Heart right ventricle (tissue), 16 donors: ENCODE measurements at regions not wholly inside any gene's neighbourhood (a gene's known extent, or its start where the extent isn't known, plus 50 kb on each side); places are given as distances from the start of the nearest gene placed in this dataset.

ENCODE experiments used
- ATAC-seq, 8 donors: fragments of 200-7000 bp; cut with Tn5 transposase; one replicate each; pipeline ENCODE4 v1.9.1; 2020; ENCODE audit warnings: mild to moderate bottlenecking in 8 of 8, moderate library complexity in 8 of 8, moderate number of reproducible peaks in 1 of 8
- DNase-seq, 2 donors: peaks; one replicate each; pipeline ENCODE4 v3.0.0-alpha.2; 2020
- H3K27ac ChIP-seq, 10 donors: fragments of 200-600 bp; sonication (generic) in 2 of 10; one replicate each; pipeline versions ENCODE4 v1.5.0 to v1.8.0; 2020 to 2022; ENCODE audit warnings: mild to moderate bottlenecking in 3 of 10
- H3K27me3 ChIP-seq, 7 donors: fragments of 200-600 bp; one replicate each; pipeline ENCODE4 v1.8.0; 2021 to 2022; ENCODE audit warnings: mild to moderate bottlenecking in 2 of 7
- H3K36me3 ChIP-seq, 9 donors: fragments of 200-600 bp; sonication (generic) in 1 of 9; one replicate each; pipeline versions ENCODE4 v1.5.0 to v1.8.0; 2020 to 2022; ENCODE audit warnings: mild to moderate bottlenecking in 2 of 9
- H3K4me1 ChIP-seq, 9 donors: fragments of 200-600 bp; sonication (generic) in 1 of 9; one replicate each; pipeline versions ENCODE4 v1.5.0 to v1.8.0; 2020 to 2022; ENCODE audit warnings: mild to moderate bottlenecking in 4 of 9
- H3K4me3 ChIP-seq, 10 donors: fragments of 200-600 bp; sonication (generic) in 2 of 10; one replicate each; pipeline versions ENCODE4 v1.5.0 to v1.8.0; 2020 to 2022; ENCODE audit warnings: mild to moderate bottlenecking in 7 of 10, moderate library complexity in 2 of 10
- H3K9me3 ChIP-seq, 11 donors: fragments of 200-600 bp in 10 of 11; sonication (generic) in 2 of 11; one replicate each; pipeline versions ENCODE4 v1.5.0 to v1.8.0; 2013 to 2022; ENCODE audit warnings: mild to moderate bottlenecking in 2 of 11, control low read depth in 1 of 11, moderate library complexity in 1 of 11
- WGBS, 2 donors: extraction: QIAGEN DNeasy Blood & Tissue Kit; methylation state at CpG; one replicate each; pipeline ENCODE4 v1.1.7; 2013; ENCODE audit warnings: inconsistent platforms in 1 of 2; 5-methylcytosine and 5-hydroxymethylcytosine counted together
- intact Hi-C, 10 donors: fragments of 100-400 bp; cut with DNase I; formaldehyde crosslinking; loops; one replicate each; pipeline versions ENCODE4 v1.11.1 to v1.14.2; 2022
- TF ChIP-seq, protein P1 (sequence below), 9 donors: fragments of 200-600 bp; sonication (generic) in 2 of 9; IDR thresholded peaks; one replicate each; pipeline versions ENCODE4 v1.5.0 to v1.8.0; 2021 to 2022; ENCODE audit warnings: antibody characterized with exemption in 9 of 9, mild to moderate bottlenecking in 5 of 9, moderate library complexity in 1 of 9
- donor health status: Arrhythmogenic right ventricular cardiomyopathy.
- donor health status: ischemic (EF 13 %, LVEDD 7.1; RV severe dilation, severe dysfunction).
- donor health status: healthy with polysubstance abuse.
- donor health status: DM: no; HTN: yes; CAD: no.
- donor health status: DM: no; HTN: no; CAD: no.
- donor health status: ischemic (EF 25% LVEDD 6.9; RV normal size, moderate dysfunction).
- donor health status: ischemic (EF 25% LVEDD 5.7; RV mildly dilated, moderate dysfunction).
- donor health status: healthy.
- donor health status: DM: yes; HTN: yes; CAD: no.
- donor health status: Ischemic cardiomyopathy.
- donor health status: ischemic (EF 35%, LVEDD 5.7; RV mildly dilated, moderate dysfunction).
- donor health status: nonischemic (EF 11% LVEDD 7.7; RV severe dilation, severe dysfunction).
- donor health status: DM: yes; HTN: yes; CAD: no.
- donor health status: PGD.
- donor health status: ischemic (EF 29% LVEDD 5.4; RV normal size, mild dysfunction).
- donor health status: nonischemic (EF 23%, LVEDD 6.1; RV moderate dilation, normal function).

DNA sequence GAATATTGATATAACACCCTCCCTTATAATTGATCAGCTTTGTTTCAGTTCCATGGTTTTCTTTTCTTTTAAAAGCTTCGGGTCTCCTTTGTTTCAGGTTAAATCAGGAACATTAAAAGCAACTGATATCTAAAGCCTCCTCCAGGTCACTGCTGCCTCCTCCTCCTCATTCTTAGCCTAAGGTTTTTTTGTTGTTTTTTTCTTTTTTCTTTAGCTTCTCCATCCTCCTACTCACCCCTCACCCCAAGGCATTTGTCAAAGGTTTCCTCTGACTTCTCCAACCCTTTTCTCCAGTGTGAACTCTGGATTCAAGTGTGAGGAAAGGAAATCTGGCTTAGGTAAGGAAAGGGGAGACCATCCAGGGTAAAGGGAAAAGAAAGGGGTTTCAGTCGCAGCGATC, 420.2 kb upstream of the NFE2L3 start:
- Histone ChIP-seq H3K27ac (peak overlapping the region in 7 of 10 donors; percentile 32 to 78 (median 59)), H3K4me1 (peaks cover 0 to 19% (median 7%) of the 10 kb centered on the region in 9 donors), H3K9me3 (no peaks in the 10 kb centered on the region), H3K36me3 (no peaks in the 10 kb centered on the region), H3K27me3 (no peaks in the 10 kb centered on the region), H3K4me3 (no peak overlapping the region)
- 79 to 95% methylated on average over 3 of the region's 3 CpGs for WGBS, 2 donors
- intact Hi-C loops: no loop called here
- ATAC-seq: no peak
- no peak for DNase-seq
- TF ChIP-seq, protein P1, sequence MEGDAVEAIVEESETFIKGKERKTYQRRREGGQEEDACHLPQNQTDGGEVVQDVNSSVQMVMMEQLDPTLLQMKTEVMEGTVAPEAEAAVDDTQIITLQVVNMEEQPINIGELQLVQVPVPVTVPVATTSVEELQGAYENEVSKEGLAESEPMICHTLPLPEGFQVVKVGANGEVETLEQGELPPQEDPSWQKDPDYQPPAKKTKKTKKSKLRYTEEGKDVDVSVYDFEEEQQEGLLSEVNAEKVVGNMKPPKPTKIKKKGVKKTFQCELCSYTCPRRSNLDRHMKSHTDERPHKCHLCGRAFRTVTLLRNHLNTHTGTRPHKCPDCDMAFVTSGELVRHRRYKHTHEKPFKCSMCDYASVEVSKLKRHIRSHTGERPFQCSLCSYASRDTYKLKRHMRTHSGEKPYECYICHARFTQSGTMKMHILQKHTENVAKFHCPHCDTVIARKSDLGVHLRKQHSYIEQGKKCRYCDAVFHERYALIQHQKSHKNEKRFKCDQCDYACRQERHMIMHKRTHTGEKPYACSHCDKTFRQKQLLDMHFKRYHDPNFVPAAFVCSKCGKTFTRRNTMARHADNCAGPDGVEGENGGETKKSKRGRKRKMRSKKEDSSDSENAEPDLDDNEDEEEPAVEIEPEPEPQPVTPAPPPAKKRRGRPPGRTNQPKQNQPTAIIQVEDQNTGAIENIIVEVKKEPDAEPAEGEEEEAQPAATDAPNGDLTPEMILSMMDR (IDR thresholded peaks at IDR 0.05): no peak

GRCh38 chr7:25732766-25733217, 419.2 kb upstream of the NFE2L3 start:
- WGBS, 2 donors: 72 to 87% methylated on average over 12 of the region's 12 CpGs
- Histone ChIP-seq H3K36me3 (no peaks in the 10 kb centered on the region), H3K4me3 (no peak overlapping the region), H3K27me3 (no peaks in the 10 kb centered on the region), H3K9me3 (no peaks in the 10 kb centered on the region), H3K27ac (peak overlapping the region in 1 of 10 donors; percentile 63), H3K4me1 (peaks cover 0 to 19% (median 7%) of the 10 kb centered on the region in 9 donors)
- ATAC-seq (no peak), DNase-seq (no peak)
- TF ChIP-seq, protein P1 (IDR thresholded peaks at IDR 0.05): no peak
- intact Hi-C loops: no loop called here

DNA sequence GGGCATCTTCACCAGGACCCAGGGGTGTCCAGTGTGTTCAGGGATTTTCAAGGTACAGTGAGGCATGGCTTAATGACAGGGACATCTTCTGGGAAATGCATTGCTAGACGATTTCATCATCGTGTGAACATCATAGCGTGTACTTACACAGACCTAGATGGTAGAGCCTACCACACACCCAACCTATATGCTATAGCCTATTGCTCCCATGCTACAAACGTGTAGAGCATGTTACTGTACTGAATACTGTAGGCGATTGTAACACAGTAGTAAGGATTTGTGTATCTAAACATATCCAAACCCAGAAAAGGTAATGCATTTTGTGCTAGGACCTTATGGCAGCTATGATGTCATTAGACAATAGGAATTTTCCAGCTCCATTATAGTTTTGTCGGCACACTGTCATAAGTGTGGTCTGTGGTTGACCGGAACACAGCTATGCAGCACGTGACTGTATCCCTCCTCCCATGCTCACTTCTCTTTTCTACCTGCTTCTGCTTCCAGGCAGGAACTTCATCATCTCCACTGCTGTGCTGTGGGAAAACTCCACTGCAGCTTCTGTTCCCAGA, 416.2 kb upstream of the NFE2L3 start:
- WGBS, 2 donors: 80 to 83% methylated on average over 8 of the region's 8 CpGs
- TF ChIP-seq, protein P1 (IDR thresholded peaks at IDR 0.05): no peak
- Histone ChIP-seq H3K36me3 (no peaks in the 10 kb centered on the region), H3K9me3 (no peaks in the 10 kb centered on the region), H3K27ac (no peak overlapping the region), H3K4me3 (no peak overlapping the region), H3K27me3 (no peaks in the 10 kb centered on the region), H3K4me1 (peaks cover 0 to 17% (median 7%) of the 10 kb centered on the region in 9 donors)
- DNase-seq: no peak
- ATAC-seq: no peak
- intact Hi-C loops: loop anchor here in 1 of 10 donors (2.0 kb wide), 1 partner anchor 75 kb away; no protein-coding TSS in a partner anchor

DNA sequence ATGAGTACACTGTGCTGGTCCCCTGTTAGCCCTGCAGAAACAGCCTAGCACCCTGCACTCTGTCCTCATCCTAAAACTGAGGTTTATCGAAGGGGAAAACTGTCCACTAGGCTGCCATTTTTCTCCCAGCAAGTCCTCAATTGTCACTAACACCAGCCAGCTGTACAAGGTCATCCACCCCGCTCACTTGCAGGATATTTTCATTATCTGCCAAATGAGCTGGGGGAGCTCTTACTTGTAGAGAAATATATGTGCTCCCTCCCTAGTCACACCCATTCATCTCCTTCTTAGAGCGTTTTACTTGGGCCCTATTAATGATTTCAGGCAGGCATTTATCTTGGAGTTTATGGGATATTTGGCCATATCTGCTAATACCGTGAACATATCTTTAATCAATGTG, 413.5 kb upstream of the NFE2L3 start:
- DNase-seq: no peak
- intact Hi-C loops: no loop called here
- no peak for ATAC-seq
- no peak overlapping the region for H3K27ac ChIP-seq
- no peaks in the 10 kb centered on the region for H3K9me3 ChIP-seq
- H3K4me1 ChIP-seq: no peaks in the 10 kb centered on the region
- WGBS, 2 donors: 89 to 97% methylated on average over 4 of the region's 4 CpGs
- TF ChIP-seq, protein P1 (IDR thresholded peaks at IDR 0.05): no peak
- H3K27me3 ChIP-seq: no peaks in the 10 kb centered on the region
- H3K36me3 ChIP-seq: no peaks in the 10 kb centered on the region
- no peak overlapping the region for H3K4me3 ChIP-seq
